ENCODE measurements at regions not wholly inside any gene's neighbourhood (a gene's known extent, or its start where the extent isn't known, plus 50 kb on each side); places are given as distances from the start of the nearest gene placed in this dataset.

- Histone ChIP-seq H3K27ac (ENCODE audit: insufficient read depth, low read depth, low read length) (no peak overlapping the region), H3K9ac (replicated peaks; ENCODE audit: extremely low read depth, insufficient read depth, low read length) (no peak overlapping the region), H3K4me3 (replicated peaks in 1 of 3; ENCODE audit: insufficient read depth in 1 of 3, low read depth in 1 of 3, low read length in 3 of 3) (no peak overlapping the region), H3K4me2 (ENCODE audit: insufficient read depth, low read length) (no peak overlapping the region), H3K9me3 (replicated peaks; ENCODE audit: control insufficient read depth, insufficient read depth, low read length) (peaks cover 6% of the 10 kb centered on the region), H3K36me3 (ENCODE audit: control insufficient read depth in 2 of 2, extremely low read depth in 1 of 2, insufficient read depth in 2 of 2, low read length in 2 of 2) (no peaks in the 10 kb centered on the region), H2AFZ (ENCODE audit: low read depth, low read length) (no peak overlapping the region), H3K79me2 (ENCODE audit: control insufficient read depth, insufficient read depth, low read length) (no peaks in the 10 kb centered on the region), H3K9me1 (replicated peaks; ENCODE audit: control insufficient read depth, extremely low read depth, insufficient read depth, low read length) (no peaks in the 10 kb centered on the region), H4K20me1 (replicated peaks; ENCODE audit: control insufficient read depth, extremely low read depth, insufficient read depth, low read length) (no peaks in the 10 kb centered on the region), H3K27me3 (ENCODE audit: control insufficient read depth in 2 of 2, insufficient read depth in 2 of 2, low read length in 2 of 2) (no peaks in the 10 kb centered on the region), H3K4me1 (ENCODE audit: control insufficient read depth, extremely low read depth, insufficient read depth, low read length) (no peaks in the 10 kb centered on the region)
- BruUV-seq (replicated peaks) = no TSS peak
- ChIA-PET CTCF (no interaction called here), POLR2A (no interaction called here)
- TF ChIP-seq JUN (IDR thresholded peaks at IDR 0.05; ENCODE audit: borderline replicate concordance, insufficient read depth, insufficient read length, low read depth) (no peak), POLR2AphosphoS5 (IDR thresholded peaks at IDR 0.05; ENCODE audit: insufficient read depth, low read depth, low read length) (no peak), EZH2 (IDR thresholded peaks at IDR 0.05; ENCODE audit: borderline replicate concordance, low read depth, low read length, severe bottlenecking) (no peak), GATA2 (IDR thresholded peaks at IDR 0.05; ENCODE audit: insufficient read depth, insufficient read length, low read depth, low read length) (no peak), MYC (IDR thresholded peaks at IDR 0.05; ENCODE audit: low read depth, low read length) (no peak), MAX (IDR thresholded peaks at IDR 0.05; ENCODE audit: insufficient read depth, insufficient read length) (no peak), POLR2A (IDR thresholded peaks at IDR 0.05; ENCODE audit: low read depth, low read length) (no peak)
- intact Hi-C loops (cut with micrococcal nuclease) (no loop called here), dilution Hi-C loops (cut with MboI; ENCODE audit: extremely low pct_ligation_motif_present, low sequenced_read_pairs) (no loop called here)
- no peak for DNase-seq (ENCODE audit: low read depth, low spot score)
- FAIRE-seq = no peak
Measured at GRCh38 chr14:99042381-99043266, 229.4 kb downstream of the BCL11B start.

- FAIRE-seq (no peak), DNase-seq (ENCODE audit: low read depth, low spot score) (no peak)
- CTCF ChIA-PET = no interaction called here
- H3K9me1 ChIP-seq (replicated peaks; ENCODE audit: control insufficient read depth, extremely low read depth, insufficient read depth, low read length) = no peaks in the 10 kb centered on the region
- H3K9me3 ChIP-seq (replicated peaks; ENCODE audit: control insufficient read depth, insufficient read depth, low read length) = peaks cover 6% of the 10 kb centered on the region
- no peaks in the 10 kb centered on the region for H3K36me3 ChIP-seq (ENCODE audit: control insufficient read depth in 2 of 2, extremely low read depth in 1 of 2, insufficient read depth in 2 of 2, low read length in 2 of 2)
- H3K4me3 ChIP-seq (replicated peaks in 1 of 3; ENCODE audit: insufficient read depth in 1 of 3, low read depth in 1 of 3, low read length in 3 of 3) = no peak overlapping the region
- no TSS peak for BruUV-seq (replicated peaks)
- H3K27me3 ChIP-seq (ENCODE audit: control insufficient read depth in 2 of 2, insufficient read depth in 2 of 2, low read length in 2 of 2) = no peaks in the 10 kb centered on the region
- no peak overlapping the region for H2AFZ ChIP-seq (ENCODE audit: low read depth, low read length)
- TF ChIP-seq GATA2 (IDR thresholded peaks at IDR 0.05; ENCODE audit: insufficient read depth, insufficient read length, low read depth, low read length) (no peak), POLR2AphosphoS5 (IDR thresholded peaks at IDR 0.05; ENCODE audit: insufficient read depth, low read depth, low read length) (no peak), CTCF (IDR thresholded peaks at IDR 0.05; ENCODE audit: extremely low read depth in 1 of 2, insufficient read depth in 1 of 2, low read depth in 1 of 2, low read length in 2 of 2) (no peak), POLR2A (IDR thresholded peaks at IDR 0.05; ENCODE audit: low read depth, low read length) (no peak), EZH2 (IDR thresholded peaks at IDR 0.05; ENCODE audit: borderline replicate concordance, low read depth, low read length, severe bottlenecking) (no peak), MYC (IDR thresholded peaks at IDR 0.05; ENCODE audit: low read depth, low read length) (no peak), FOS (IDR thresholded peaks at IDR 0.05; ENCODE audit: borderline replicate concordance, insufficient read depth, low read length) (no peak), MAX (IDR thresholded peaks at IDR 0.05; ENCODE audit: insufficient read depth, insufficient read length) (no peak), JUN (IDR thresholded peaks at IDR 0.05; ENCODE audit: borderline replicate concordance, insufficient read depth, insufficient read length, low read depth) (no peak)
- POLR2A ChIA-PET = no interaction called here
- no peaks in the 10 kb centered on the region for H4K20me1 ChIP-seq (replicated peaks; ENCODE audit: control insufficient read depth, extremely low read depth, insufficient read depth, low read length)
- no peak overlapping the region for H3K4me2 ChIP-seq (ENCODE audit: insufficient read depth, low read length)
- H3K79me2 ChIP-seq (ENCODE audit: control insufficient read depth, insufficient read depth, low read length) = no peaks in the 10 kb centered on the region
- no peak overlapping the region for H3K27ac ChIP-seq (ENCODE audit: insufficient read depth, low read depth, low read length)
- intact Hi-C loops (cut with micrococcal nuclease) = no loop called here
- no peaks in the 10 kb centered on the region for H3K4me1 ChIP-seq (ENCODE audit: control insufficient read depth, extremely low read depth, insufficient read depth, low read length)
- no peak overlapping the region for H3K9ac ChIP-seq (replicated peaks; ENCODE audit: extremely low read depth, insufficient read depth, low read length)
- dilution Hi-C loops (cut with MboI; ENCODE audit: extremely low pct_ligation_motif_present, low sequenced_read_pairs) = no loop called here
Measured at GRCh38 chr14:99043267-99043615, 228.8 kb downstream of the BCL11B start.
